HEK293T (cell line): ENCODE measurements at regions not wholly inside any gene's neighbourhood (a gene's known extent, or its start where the extent isn't known, plus 50 kb on each side); places are given as distances from the start of the nearest gene placed in this dataset.

Experiments
- ARNT ChIP-seq: fragments of 450-650 bp; IDR thresholded peaks from 2 replicates; pipeline ENCODE4 v1.6.1; 2017; ENCODE audit warnings: mild to moderate bottlenecking
- BHLHE40 ChIP-seq: fragments of 450-650 bp; IDR thresholded peaks from 2 replicates; pipeline ENCODE4 v1.6.1; 2016; ENCODE audit warnings: mild to moderate bottlenecking, moderate library complexity, borderline replicate concordance
- CTBP1 ChIP-seq: fragments of 450-650 bp; IDR thresholded peaks from 2 replicates; pipeline ENCODE4 v1.6.1; 2016; ENCODE audit warnings: borderline replicate concordance
- ELF4 ChIP-seq: fragments of 450-650 bp; IDR thresholded peaks from 2 replicates; pipeline ENCODE4 v1.6.1; 2017; ENCODE audit warnings: antibody characterized with exemption
- FOXA1 ChIP-seq: fragments of 450-650 bp; IDR thresholded peaks from 2 replicates; pipeline ENCODE4 v1.6.1; 2016; ENCODE audit warnings: mild to moderate bottlenecking
- FOXK2 ChIP-seq: fragments of 450-650 bp; IDR thresholded peaks from 2 replicates; pipeline ENCODE4 v1.6.1; 2016; ENCODE audit warnings: mild to moderate bottlenecking
- NFRKB ChIP-seq: fragments of 450-650 bp; IDR thresholded peaks from 2 replicates; pipeline ENCODE4 v1.6.1; 2016; ENCODE audit warnings: mild to moderate bottlenecking, moderate library complexity
- PKNOX1 ChIP-seq: fragments of 450-650 bp; IDR thresholded peaks from 2 replicates; pipeline ENCODE4 v1.6.1; 2016
- SP1 ChIP-seq: fragments of 450-650 bp; IDR thresholded peaks from 2 replicates; pipeline ENCODE4 v1.6.1; 2017
- TARDBP ChIP-seq: fragments of 450-650 bp; IDR thresholded peaks from 2 replicates; pipeline ENCODE4 v1.6.1; 2016

GRCh38 chr9:27864644-27865438, 291.6 kb upstream of the C9orf72 start:
- no peak for TF ChIP-seq BHLHE40
- no peak for TF ChIP-seq FOXK2
- TF ChIP-seq FOXA1 = no peak
- no peak for TF ChIP-seq PKNOX1
- no peak for TF ChIP-seq CTBP1
- TF ChIP-seq TARDBP = no peak
- TF ChIP-seq ELF4 = no peak
- TF ChIP-seq ARNT = no peak
- no peak for TF ChIP-seq SP1
- no peak for TF ChIP-seq NFRKB
